ENCODE measurements at regions not wholly inside any gene's neighbourhood (a gene's known extent, or its start where the extent isn't known, plus 50 kb on each side); places are given as distances from the start of the nearest gene placed in this dataset.
"Not testable (repeated sequence)": the region's sequence is repeated elsewhere in the genome, so short reads cannot be mapped to it uniquely, and the experiment has no call there.

- Mint-ChIP-seq H3K27ac (no peak overlapping the region), H3K27me3 (no peaks in the 10 kb centered on the region), H3K4me1 (peaks cover 11% of the 10 kb centered on the region), H3K9me3 (no peaks in the 10 kb centered on the region), H3K36me3 (ENCODE audit: low read depth) (peaks cover 44% of the 10 kb centered on the region), H3K4me3 (no peak overlapping the region)
- intact Hi-C loops (cut with micrococcal nuclease), result no loop called here
- DNase-seq, result no peak
Observed at GRCh38 chr7:35891004-35891830, 90.4 kb downstream of the SEPTIN7 start.

GRCh38 chr7:35893649-35894048, 92.8 kb downstream of the SEPTIN7 start:
- peaks cover 13% of the 10 kb centered on the region for H3K4me1 Mint-ChIP-seq
- no peak overlapping the region for H3K27ac Mint-ChIP-seq
- no peaks in the 10 kb centered on the region for H3K27me3 Mint-ChIP-seq
- intact Hi-C loops (cut with micrococcal nuclease), result no loop called here
- peaks cover 44% of the 10 kb centered on the region for H3K36me3 Mint-ChIP-seq (ENCODE audit: low read depth)
- H3K4me3 Mint-ChIP-seq, result no peak overlapping the region
- no peak for DNase-seq
- no peaks in the 10 kb centered on the region for H3K9me3 Mint-ChIP-seq

- no peak for DNase-seq
- no peak overlapping the region for H3K4me3 Mint-ChIP-seq
- intact Hi-C loops (cut with micrococcal nuclease), result no loop called here
- H3K36me3 Mint-ChIP-seq (ENCODE audit: low read depth), result peaks cover 38% of the 10 kb centered on the region
- no peaks in the 10 kb centered on the region for H3K27me3 Mint-ChIP-seq
- peaks cover 13% of the 10 kb centered on the region for H3K4me1 Mint-ChIP-seq
- H3K27ac Mint-ChIP-seq, result no peak overlapping the region
- H3K9me3 Mint-ChIP-seq, result no peaks in the 10 kb centered on the region
Observed at GRCh38 chr7:35894721-35895120, 93.9 kb downstream of the SEPTIN7 start.

GRCh38 chr7:35900651-35901050, 99.8 kb downstream of the SEPTIN7 start:
- H3K9me3 Mint-ChIP-seq, result no peaks in the 10 kb centered on the region
- H3K36me3 Mint-ChIP-seq (ENCODE audit: low read depth), result peaks cover 26% of the 10 kb centered on the region
- peaks cover 1% of the 10 kb centered on the region for H3K4me1 Mint-ChIP-seq
- peak; percentile 29 for DNase-seq
- intact Hi-C loops (cut with micrococcal nuclease), result no loop called here
- H3K4me3 Mint-ChIP-seq, result no peak overlapping the region
- H3K27ac Mint-ChIP-seq, result no peak overlapping the region
- no peaks in the 10 kb centered on the region for H3K27me3 Mint-ChIP-seq

- Mint-ChIP-seq H3K9me3 (no peaks in the 10 kb centered on the region), H3K36me3 (ENCODE audit: low read depth) (peaks cover 10% of the 10 kb centered on the region), H3K4me3 (no peak overlapping the region), H3K27ac (no peak overlapping the region), H3K27me3 (no peaks in the 10 kb centered on the region), H3K4me1 (no peaks in the 10 kb centered on the region)
- peak; percentile 48 for DNase-seq
- intact Hi-C loops (cut with micrococcal nuclease), result loop anchor here (5.0 kb wide), 2 partner anchors 213 to 273 kb away; no protein-coding TSS in a partner anchor
Observed at GRCh38 chr7:35905555-35905954, 104.7 kb downstream of the SEPTIN7 start.

GRCh38 chr7:35906191-35906908, 105.5 kb downstream of the SEPTIN7 start:
- Mint-ChIP-seq H3K4me1 (no peaks in the 10 kb centered on the region), H3K27me3 (no peaks in the 10 kb centered on the region), H3K9me3 (no peaks in the 10 kb centered on the region), H3K27ac (no peak overlapping the region), H3K36me3 (ENCODE audit: low read depth) (peaks cover 10% of the 10 kb centered on the region), H3K4me3 (no peak overlapping the region)
- DNase-seq, result peak; percentile 91
- intact Hi-C loops (cut with micrococcal nuclease), result loop anchor here (1.0 to 5.0 kb wide), 5 partner anchors 106 to 369 kb away; partner anchors contain the start of gene SEPTIN7

GRCh38 chr7:35908331-35909216, 107.7 kb downstream of the SEPTIN7 start:
- no peak overlapping the region for H3K27ac Mint-ChIP-seq
- intact Hi-C loops (cut with micrococcal nuclease), result loop anchor here (5.0 kb wide), 2 partner anchors 216 to 276 kb away; no protein-coding TSS in a partner anchor
- H3K4me3 Mint-ChIP-seq, result no peak overlapping the region
- peaks cover 20% of the 10 kb centered on the region for H3K36me3 Mint-ChIP-seq (ENCODE audit: low read depth)
- H3K27me3 Mint-ChIP-seq, result no peaks in the 10 kb centered on the region
- DNase-seq, result peak; percentile 53
- no peaks in the 10 kb centered on the region for H3K9me3 Mint-ChIP-seq
- H3K4me1 Mint-ChIP-seq, result no peaks in the 10 kb centered on the region

- Mint-ChIP-seq H3K4me1 (no peaks in the 10 kb centered on the region), H3K4me3 (no peak overlapping the region), H3K27me3 (no peaks in the 10 kb centered on the region), H3K27ac (no peak overlapping the region), H3K9me3 (no peaks in the 10 kb centered on the region), H3K36me3 (ENCODE audit: low read depth) (peaks cover 18% of the 10 kb centered on the region)
- intact Hi-C loops (cut with micrococcal nuclease), result loop anchor here (5.0 kb wide), 2 partner anchors 218 to 278 kb away; no protein-coding TSS in a partner anchor
- DNase-seq, result peak; percentile 51
Observed at GRCh38 chr7:35909870-35910357, 109.1 kb downstream of the SEPTIN7 start.

GRCh38 chr7:35910621-35911020, 109.8 kb downstream of the SEPTIN7 start:
- H3K4me1 Mint-ChIP-seq; H3K4me3 Mint-ChIP-seq; H3K27me3 Mint-ChIP-seq; intact Hi-C loops (cut with micrococcal nuclease); H3K27ac Mint-ChIP-seq; H3K9me3 Mint-ChIP-seq: not testable (repeated sequence)
- DNase-seq, result peak; percentile 37
- H3K36me3 Mint-ChIP-seq (ENCODE audit: low read depth), result peaks cover 18% of the 10 kb centered on the region

GRCh38 chr7:35913350-35913749, 112.5 kb downstream of the SEPTIN7 start:
- H3K4me3 Mint-ChIP-seq; H3K27ac Mint-ChIP-seq; H3K9me3 Mint-ChIP-seq; intact Hi-C loops (cut with micrococcal nuclease); H3K4me1 Mint-ChIP-seq; DNase-seq; H3K27me3 Mint-ChIP-seq: not testable (repeated sequence)
- peaks cover 18% of the 10 kb centered on the region for H3K36me3 Mint-ChIP-seq (ENCODE audit: low read depth)

- intact Hi-C loops (cut with micrococcal nuclease); H3K4me1 Mint-ChIP-seq; DNase-seq; H3K9me3 Mint-ChIP-seq; H3K27me3 Mint-ChIP-seq; H3K27ac Mint-ChIP-seq; H3K4me3 Mint-ChIP-seq: not testable (repeated sequence)
- H3K36me3 Mint-ChIP-seq (ENCODE audit: low read depth), result peaks cover 18% of the 10 kb centered on the region
Observed at GRCh38 chr7:35914214-35914613, 113.4 kb downstream of the SEPTIN7 start.

GRCh38 chr7:35915247-35915955, 114.5 kb downstream of the SEPTIN7 start:
- peaks cover 18% of the 10 kb centered on the region for H3K36me3 Mint-ChIP-seq (ENCODE audit: low read depth)
- H3K27me3 Mint-ChIP-seq; DNase-seq; H3K9me3 Mint-ChIP-seq; H3K27ac Mint-ChIP-seq; H3K4me1 Mint-ChIP-seq; H3K4me3 Mint-ChIP-seq; intact Hi-C loops (cut with micrococcal nuclease): not testable (repeated sequence)

GRCh38 chr7:35918217-35918616, 117.4 kb downstream of the SEPTIN7 start:
- H3K9me3 Mint-ChIP-seq; H3K4me1 Mint-ChIP-seq; DNase-seq; H3K4me3 Mint-ChIP-seq; H3K27ac Mint-ChIP-seq; H3K27me3 Mint-ChIP-seq; intact Hi-C loops (cut with micrococcal nuclease); H3K36me3 Mint-ChIP-seq (ENCODE audit: low read depth): not testable (repeated sequence)
